K562 (cell line): ENCODE measurements at regions not wholly inside any gene's neighbourhood (a gene's known extent, or its start where the extent isn't known, plus 50 kb on each side); places are given as distances from the start of the nearest gene placed in this dataset.

Experiments used
- BHLHE40 ChIP-seq: IDR thresholded peaks from 2 replicates; pipeline ENCODE4 v1.6.1; 2011; ENCODE audit warnings: low read length, improper control_type of control experiment
- EGR1 ChIP-seq: fragments of 450-650 bp; conservative IDR thresholded peaks from 2 replicates; pipeline ENCODE4 v1.6.1; 2017; ENCODE audit warnings: mild to moderate bottlenecking
- ELF1 ChIP-seq: fragments of 200-800 bp; sonication (Bioruptor generic); IDR thresholded peaks from 2 replicates; pipeline ENCODE4 v1.6.1; 2016; ENCODE audit warnings: missing genetic modification characterization, missing compliant biosample characterization
- HSF4 ChIP-seq: fragments of 250-450 bp; sonication (Bioruptor Pico); IDR thresholded peaks from 2 replicates; pipeline ENCODE4 v2.1.2; 2022; ENCODE audit warnings: mild to moderate bottlenecking, moderate library complexity, borderline replicate concordance
- IRF2 ChIP-seq: sonication (generic); formaldehyde crosslinking; IDR thresholded peaks from 2 replicates; pipeline ENCODE4 v1.8.1; 2022; ENCODE audit warnings: mild to moderate bottlenecking, missing genetic modification reagents
- MXI1 ChIP-seq: IDR thresholded peaks from 2 replicates; pipeline ENCODE4 v1.6.1; 2011; ENCODE audit warnings: low read depth, mild to moderate bottlenecking, improper control_type of control experiment, low read length
- ZNF408 ChIP-seq: fragments of 250-450 bp; sonication (Bioruptor Pico); IDR thresholded peaks from 2 replicates; pipeline ENCODE4 v1.4.0; 2020; ENCODE audit warnings: low read depth, mild to moderate bottlenecking, moderate library complexity
- ZNF668 ChIP-seq: fragments of 250-450 bp; sonication (Bioruptor Pico); IDR thresholded peaks from 2 replicates; pipeline ENCODE4 v1.8.0; 2022; ENCODE audit warnings: mild to moderate bottlenecking, inconsistent platforms
- TF ChIP-seq, protein P1 (sequence below): fragments of 250-450 bp; sonication (Bioruptor Pico); IDR thresholded peaks from 2 replicates; pipeline ENCODE4 v1.5.0; 2020; ENCODE audit warnings: mild to moderate bottlenecking, borderline replicate concordance
- TF ChIP-seq, protein P2 (sequence below), 2 experiments: fragments of 450-650 bp in 1 of 2; sonication (generic) in 1 of 2; formaldehyde crosslinking; conservative IDR thresholded peaks; 2 replicates each; pipeline versions ENCODE4 v1.4.0 to v1.8.1; 2020 to 2022; ENCODE audit warnings: mild to moderate bottlenecking in 1 of 2, missing genetic modification reagents in 1 of 2
- TF ChIP-seq, protein P3 (sequence below): sonication (generic); formaldehyde crosslinking; IDR thresholded peaks from 2 replicates; pipeline ENCODE4 v1.8.1; 2023; ENCODE audit warnings: mild to moderate bottlenecking, missing genetic modification reagents, moderate library complexity
- TF ChIP-seq, protein P4 (sequence below), 3 experiments: IDR thresholded peaks in 2 of 3; conservative IDR thresholded peaks in 1 of 3; 2 replicates each; pipeline ENCODE4 v1.5.1; 2011 to 2012; ENCODE audit warnings: low read length in 3 of 3, mild to moderate bottlenecking in 3 of 3, control low read depth in 2 of 3, improper control_type of control experiment in 1 of 3, inconsistent platforms in 1 of 3, low read depth in 1 of 3, mixed read lengths in 1 of 3, moderate library complexity in 1 of 3; ENCODE audit not compliant: insufficient read depth in 2 of 3

DNA sequence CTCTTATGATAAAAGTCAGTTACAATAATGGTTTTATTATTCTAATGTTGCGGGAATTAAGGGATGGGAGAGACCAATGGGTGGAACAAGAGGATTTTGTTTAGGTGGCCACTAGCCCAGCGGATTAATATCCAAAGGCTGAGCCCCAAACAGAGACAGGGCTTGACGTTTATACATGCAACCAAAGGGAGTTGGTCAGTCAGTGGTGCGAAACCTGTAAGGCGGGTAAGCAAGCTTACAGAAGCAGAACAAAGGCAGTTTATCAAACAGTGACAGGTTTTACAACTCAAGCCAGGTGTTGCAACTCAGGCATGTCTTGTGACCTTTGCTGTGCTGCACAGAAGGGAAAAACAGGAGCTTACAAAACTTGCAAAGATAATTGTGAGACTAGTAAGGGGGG, 622.9 kb upstream of the MBL2 start:
- TF ChIP-seq HSF4 (no peak), EGR1 (no peak), MXI1 (no peak), ZNF668 (no peak), ZNF408 (CRISPR knock-in tag) (no peak), BHLHE40 (no peak), ELF1 (tag) (no peak), IRF2 (CRISPR knock-in tag) (no peak)
- TF ChIP-seq, protein P1, sequence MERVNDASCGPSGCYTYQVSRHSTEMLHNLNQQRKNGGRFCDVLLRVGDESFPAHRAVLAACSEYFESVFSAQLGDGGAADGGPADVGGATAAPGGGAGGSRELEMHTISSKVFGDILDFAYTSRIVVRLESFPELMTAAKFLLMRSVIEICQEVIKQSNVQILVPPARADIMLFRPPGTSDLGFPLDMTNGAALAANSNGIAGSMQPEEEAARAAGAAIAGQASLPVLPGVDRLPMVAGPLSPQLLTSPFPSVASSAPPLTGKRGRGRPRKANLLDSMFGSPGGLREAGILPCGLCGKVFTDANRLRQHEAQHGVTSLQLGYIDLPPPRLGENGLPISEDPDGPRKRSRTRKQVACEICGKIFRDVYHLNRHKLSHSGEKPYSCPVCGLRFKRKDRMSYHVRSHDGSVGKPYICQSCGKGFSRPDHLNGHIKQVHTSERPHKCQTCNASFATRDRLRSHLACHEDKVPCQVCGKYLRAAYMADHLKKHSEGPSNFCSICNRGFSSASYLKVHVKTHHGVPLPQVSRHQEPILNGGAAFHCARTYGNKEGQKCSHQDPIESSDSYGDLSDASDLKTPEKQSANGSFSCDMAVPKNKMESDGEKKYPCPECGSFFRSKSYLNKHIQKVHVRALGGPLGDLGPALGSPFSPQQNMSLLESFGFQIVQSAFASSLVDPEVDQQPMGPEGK (CRISPR knock-in tag) = no peak
- TF ChIP-seq, protein P2, sequence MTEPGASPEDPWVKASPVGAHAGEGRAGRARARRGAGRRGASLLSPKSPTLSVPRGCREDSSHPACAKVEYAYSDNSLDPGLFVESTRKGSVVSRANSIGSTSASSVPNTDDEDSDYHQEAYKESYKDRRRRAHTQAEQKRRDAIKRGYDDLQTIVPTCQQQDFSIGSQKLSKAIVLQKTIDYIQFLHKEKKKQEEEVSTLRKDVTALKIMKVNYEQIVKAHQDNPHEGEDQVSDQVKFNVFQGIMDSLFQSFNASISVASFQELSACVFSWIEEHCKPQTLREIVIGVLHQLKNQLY (CRISPR knock-in tag; conservative IDR thresholded peaks at IDR 0.05) = no peak
- TF ChIP-seq, protein P3, sequence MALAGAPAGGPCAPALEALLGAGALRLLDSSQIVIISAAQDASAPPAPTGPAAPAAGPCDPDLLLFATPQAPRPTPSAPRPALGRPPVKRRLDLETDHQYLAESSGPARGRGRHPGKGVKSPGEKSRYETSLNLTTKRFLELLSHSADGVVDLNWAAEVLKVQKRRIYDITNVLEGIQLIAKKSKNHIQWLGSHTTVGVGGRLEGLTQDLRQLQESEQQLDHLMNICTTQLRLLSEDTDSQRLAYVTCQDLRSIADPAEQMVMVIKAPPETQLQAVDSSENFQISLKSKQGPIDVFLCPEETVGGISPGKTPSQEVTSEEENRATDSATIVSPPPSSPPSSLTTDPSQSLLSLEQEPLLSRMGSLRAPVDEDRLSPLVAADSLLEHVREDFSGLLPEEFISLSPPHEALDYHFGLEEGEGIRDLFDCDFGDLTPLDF (CRISPR knock-in tag) = no peak
- TF ChIP-seq, protein P4, sequence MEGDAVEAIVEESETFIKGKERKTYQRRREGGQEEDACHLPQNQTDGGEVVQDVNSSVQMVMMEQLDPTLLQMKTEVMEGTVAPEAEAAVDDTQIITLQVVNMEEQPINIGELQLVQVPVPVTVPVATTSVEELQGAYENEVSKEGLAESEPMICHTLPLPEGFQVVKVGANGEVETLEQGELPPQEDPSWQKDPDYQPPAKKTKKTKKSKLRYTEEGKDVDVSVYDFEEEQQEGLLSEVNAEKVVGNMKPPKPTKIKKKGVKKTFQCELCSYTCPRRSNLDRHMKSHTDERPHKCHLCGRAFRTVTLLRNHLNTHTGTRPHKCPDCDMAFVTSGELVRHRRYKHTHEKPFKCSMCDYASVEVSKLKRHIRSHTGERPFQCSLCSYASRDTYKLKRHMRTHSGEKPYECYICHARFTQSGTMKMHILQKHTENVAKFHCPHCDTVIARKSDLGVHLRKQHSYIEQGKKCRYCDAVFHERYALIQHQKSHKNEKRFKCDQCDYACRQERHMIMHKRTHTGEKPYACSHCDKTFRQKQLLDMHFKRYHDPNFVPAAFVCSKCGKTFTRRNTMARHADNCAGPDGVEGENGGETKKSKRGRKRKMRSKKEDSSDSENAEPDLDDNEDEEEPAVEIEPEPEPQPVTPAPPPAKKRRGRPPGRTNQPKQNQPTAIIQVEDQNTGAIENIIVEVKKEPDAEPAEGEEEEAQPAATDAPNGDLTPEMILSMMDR (IDR thresholded peaks at IDR 0.05 in 2 of 3, conservative IDR thresholded peaks at IDR 0.05 in 1 of 3; ENCODE audit: insufficient read depth in 2 of 3, low read depth in 1 of 3, low read length in 3 of 3) = no peak
